ENCODE measurements at regions not wholly inside any gene's neighbourhood (a gene's known extent, or its start where the extent isn't known, plus 50 kb on each side); places are given as distances from the start of the nearest gene placed in this dataset.
"Not testable (repeated sequence)": the region's sequence is repeated elsewhere in the genome, so short reads cannot be mapped to it uniquely, and the experiment has no call there.

DNA sequence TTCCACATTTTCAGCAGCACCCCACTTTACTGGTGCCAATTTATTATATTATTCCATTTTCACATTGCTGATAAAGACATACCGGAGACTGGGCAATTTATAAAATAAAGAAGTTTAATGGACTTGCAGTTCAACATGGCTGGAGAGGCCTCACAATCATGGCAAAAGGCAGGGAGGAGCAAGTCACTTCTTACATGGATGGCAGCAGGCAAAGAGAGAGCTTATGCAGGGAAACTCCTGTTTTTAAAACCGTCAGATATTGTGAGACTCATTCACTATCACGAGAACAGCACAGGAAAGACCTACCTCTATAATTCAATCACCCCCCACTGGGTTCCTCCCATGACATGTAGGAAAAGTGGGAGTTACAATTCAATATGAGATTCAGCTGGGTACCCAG, 641.8 kb upstream of the MEF2C start:
- Mint-ChIP-seq H3K27ac (peak overlapping the region; percentile 50), H3K27me3 (no peaks in the 10 kb centered on the region), H3K36me3 (ENCODE audit: low read depth) (no peaks in the 10 kb centered on the region), H3K4me1 (no peaks in the 10 kb centered on the region), H3K4me3 (no peak overlapping the region), H3K9me3 (no peaks in the 10 kb centered on the region)
- CTCF ChIA-PET: no interaction called here
- POLR2A ChIA-PET: no interaction called here
- no peak for DNase-seq

GRCh38 chr5:89523867-89524266, 640.9 kb upstream of the MEF2C start:
- CTCF ChIA-PET; H3K9me3 Mint-ChIP-seq; DNase-seq; H3K27me3 Mint-ChIP-seq; H3K27ac Mint-ChIP-seq; H3K4me1 Mint-ChIP-seq; POLR2A ChIA-PET; H3K4me3 Mint-ChIP-seq; H3K36me3 Mint-ChIP-seq (ENCODE audit: low read depth): not testable (repeated sequence)

DNA sequence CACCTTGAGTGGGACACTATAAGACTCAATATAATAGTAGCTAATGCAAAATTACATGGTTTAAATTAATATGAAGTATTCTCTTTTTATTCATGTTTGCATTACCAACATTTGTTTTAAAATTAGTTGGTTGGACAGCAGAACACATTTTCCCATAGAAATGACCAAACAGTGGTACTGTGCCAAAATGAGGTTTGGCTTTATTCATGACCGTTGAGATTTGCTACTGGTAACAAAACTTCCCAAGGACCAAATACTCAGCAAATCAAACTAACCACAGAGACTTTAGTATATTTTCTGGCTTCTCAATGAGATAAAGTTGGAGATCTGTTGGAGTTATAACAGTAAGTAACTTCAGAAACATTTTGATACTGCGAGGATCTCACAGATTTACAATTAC, 637.8 kb upstream of the MEF2C start:
- POLR2A ChIA-PET: no interaction called here

GRCh38 chr5:89513299-89514044, 630.5 kb upstream of the MEF2C start:
- no peaks in the 10 kb centered on the region for H3K36me3 Mint-ChIP-seq (ENCODE audit: low read depth)
- no peaks in the 10 kb centered on the region for H3K9me3 Mint-ChIP-seq
- no peak overlapping the region for H3K27ac Mint-ChIP-seq
- H3K4me1 Mint-ChIP-seq: no peaks in the 10 kb centered on the region
- H3K27me3 Mint-ChIP-seq: no peaks in the 10 kb centered on the region
- H3K4me3 Mint-ChIP-seq: no peak overlapping the region
- ChIA-PET CTCF (no interaction called here), POLR2A (no interaction called here)
- DNase-seq: no peak

More for the DNA sequence above, 637.8 kb upstream of the MEF2C start:
- Mint-ChIP-seq H3K4me3 (no peak overlapping the region), H3K27ac (no peak overlapping the region), H3K36me3 (ENCODE audit: low read depth) (no peaks in the 10 kb centered on the region), H3K27me3 (no peaks in the 10 kb centered on the region), H3K9me3 (no peaks in the 10 kb centered on the region), H3K4me1 (no peaks in the 10 kb centered on the region)
- DNase-seq: no peak
- CTCF ChIA-PET: no interaction called here

DNA sequence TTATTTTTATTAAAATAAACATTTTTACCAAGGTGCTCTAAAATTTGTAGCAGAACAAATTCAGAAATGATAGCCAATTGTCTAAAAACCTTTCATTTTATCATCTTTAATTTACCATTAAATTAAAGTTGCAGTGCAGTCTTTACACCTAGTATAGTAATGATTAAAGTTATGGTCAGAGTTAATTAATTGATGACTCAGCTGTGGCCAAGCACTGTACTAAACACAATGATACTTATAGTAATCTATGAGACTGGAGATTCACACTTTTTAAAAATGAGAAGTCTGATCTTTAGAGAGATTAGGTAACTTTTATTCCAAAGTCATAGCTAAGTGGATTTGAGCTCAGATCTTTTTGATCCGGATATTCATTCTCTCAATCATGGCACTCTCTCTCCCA, 621.1 kb upstream of the MEF2C start:
- H3K27ac Mint-ChIP-seq: no peak overlapping the region
- POLR2A ChIA-PET: no interaction called here

DNA sequence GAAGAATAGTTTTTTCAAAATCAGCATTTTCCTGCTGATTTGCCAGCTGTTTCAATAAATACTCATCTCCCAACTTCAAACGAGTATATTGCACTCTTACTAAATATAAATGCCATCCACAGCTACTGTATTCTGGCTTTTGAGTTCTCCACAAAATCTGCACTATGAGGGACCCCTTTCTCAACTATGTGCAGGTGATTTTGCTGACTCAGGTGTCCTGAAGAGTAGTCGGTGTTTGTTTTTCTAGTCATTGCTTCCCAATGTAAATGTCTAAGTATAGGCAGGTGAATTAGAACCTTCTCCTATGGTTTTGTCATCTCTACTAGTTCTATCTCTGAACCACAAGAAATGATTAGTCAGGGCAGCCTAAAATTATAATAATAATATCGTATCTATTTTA, 616.8 kb upstream of the MEF2C start:
- Mint-ChIP-seq H3K36me3 (ENCODE audit: low read depth) (no peaks in the 10 kb centered on the region), H3K27ac (no peak overlapping the region), H3K9me3 (no peaks in the 10 kb centered on the region), H3K4me1 (no peaks in the 10 kb centered on the region), H3K4me3 (no peak overlapping the region), H3K27me3 (no peaks in the 10 kb centered on the region)
- ChIA-PET CTCF (no interaction called here), POLR2A (no interaction called here)
- DNase-seq: no peak

More for the DNA sequence above, 621.1 kb upstream of the MEF2C start:
- CTCF ChIA-PET: interaction anchor here (0.7 kb wide), 1 partner anchor 24 kb away, joined by 3 read pairs; no protein-coding TSS in a partner anchor
- H3K9me3 Mint-ChIP-seq: no peaks in the 10 kb centered on the region
- no peaks in the 10 kb centered on the region for H3K4me1 Mint-ChIP-seq
- H3K27me3 Mint-ChIP-seq: no peaks in the 10 kb centered on the region
- no peaks in the 10 kb centered on the region for H3K36me3 Mint-ChIP-seq (ENCODE audit: low read depth)
- no peak overlapping the region for H3K4me3 Mint-ChIP-seq
- no peak for DNase-seq

GRCh38 chr5:89498699-89499098, 615.7 kb upstream of the MEF2C start:
- Mint-ChIP-seq H3K9me3 (no peaks in the 10 kb centered on the region), H3K4me3 (no peak overlapping the region), H3K27me3 (no peaks in the 10 kb centered on the region), H3K27ac (no peak overlapping the region), H3K36me3 (ENCODE audit: low read depth) (no peaks in the 10 kb centered on the region), H3K4me1 (no peaks in the 10 kb centered on the region)
- ChIA-PET POLR2A (no interaction called here), CTCF (interaction anchor here (0.6 kb wide), 1 partner anchor 21 kb away, joined by 3 read pairs; no protein-coding TSS in a partner anchor)
- DNase-seq: no peak

DNA sequence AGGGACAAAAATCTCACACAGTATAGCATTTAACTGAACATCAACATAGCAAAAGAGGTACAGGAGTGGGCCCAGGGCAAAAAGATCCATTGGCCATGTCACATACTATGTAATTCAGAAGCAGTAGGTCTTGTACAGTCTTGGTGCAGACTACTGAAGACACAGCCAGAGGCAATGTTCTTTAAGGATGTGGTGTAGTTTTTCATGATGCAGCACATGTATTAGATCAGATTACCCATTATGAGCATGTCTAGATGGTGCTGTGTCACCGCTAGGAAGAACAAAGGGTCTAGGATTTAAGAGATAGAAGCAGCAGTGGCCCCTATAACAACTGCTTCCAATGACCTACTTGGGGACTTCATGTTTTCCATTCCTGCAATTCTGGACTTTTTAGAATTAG, 610.4 kb upstream of the MEF2C start:
- no peaks in the 10 kb centered on the region for H3K36me3 Mint-ChIP-seq (ENCODE audit: low read depth)

GRCh38 chr5:89484962-89485361, 602.0 kb upstream of the MEF2C start:
- Mint-ChIP-seq H3K4me1 (no peaks in the 10 kb centered on the region), H3K36me3 (ENCODE audit: low read depth) (no peaks in the 10 kb centered on the region), H3K27me3 (no peaks in the 10 kb centered on the region), H3K4me3 (no peak overlapping the region), H3K9me3 (no peaks in the 10 kb centered on the region), H3K27ac (no peak overlapping the region)
- ChIA-PET POLR2A (no interaction called here), CTCF (no interaction called here)
- DNase-seq: no peak

More for the DNA sequence above, 610.4 kb upstream of the MEF2C start:
- Mint-ChIP-seq H3K27ac (no peak overlapping the region), H3K4me1 (no peaks in the 10 kb centered on the region), H3K27me3 (no peaks in the 10 kb centered on the region), H3K9me3 (no peaks in the 10 kb centered on the region), H3K4me3 (no peak overlapping the region)
- POLR2A ChIA-PET: no interaction called here
- no peak for DNase-seq
- CTCF ChIA-PET: no interaction called here

DNA sequence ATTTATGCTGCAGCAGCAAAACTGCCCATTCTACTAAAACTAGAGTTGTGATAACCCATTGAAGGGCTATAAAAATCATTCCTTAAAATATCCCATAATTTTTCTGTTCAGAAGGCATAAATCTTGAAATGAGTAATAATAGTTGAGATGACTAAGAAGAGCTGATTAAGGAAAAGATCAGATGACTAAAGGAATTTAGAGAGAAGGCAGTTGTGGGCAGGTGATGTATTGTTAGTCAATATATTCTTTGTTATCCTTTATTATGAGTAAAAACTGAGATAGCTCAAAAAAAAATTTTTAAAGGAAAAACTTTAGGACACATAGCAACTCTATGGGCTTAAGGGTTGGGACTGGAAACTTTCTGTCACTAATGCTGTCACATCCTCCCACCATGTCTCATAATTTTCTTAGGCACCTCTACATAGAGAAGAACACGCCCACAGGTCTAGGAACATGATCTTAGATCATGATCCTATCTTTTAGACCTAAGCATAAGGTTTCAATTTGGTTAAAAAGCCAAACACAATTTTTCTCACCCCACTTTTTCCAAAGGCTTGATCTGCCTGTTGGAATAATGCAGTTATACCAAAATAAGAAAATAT, 597.5 kb upstream of the MEF2C start:
- Mint-ChIP-seq H3K4me3 (no peak overlapping the region), H3K27ac (no peak overlapping the region), H3K4me1 (no peaks in the 10 kb centered on the region), H3K27me3 (no peaks in the 10 kb centered on the region), H3K36me3 (ENCODE audit: low read depth) (no peaks in the 10 kb centered on the region), H3K9me3 (no peaks in the 10 kb centered on the region)
- POLR2A ChIA-PET: no interaction called here
- CTCF ChIA-PET: interaction anchor here (0.5 kb wide), 1 partner anchor 24 kb away, joined by 3 read pairs; no protein-coding TSS in a partner anchor
- DNase-seq: no peak

DNA sequence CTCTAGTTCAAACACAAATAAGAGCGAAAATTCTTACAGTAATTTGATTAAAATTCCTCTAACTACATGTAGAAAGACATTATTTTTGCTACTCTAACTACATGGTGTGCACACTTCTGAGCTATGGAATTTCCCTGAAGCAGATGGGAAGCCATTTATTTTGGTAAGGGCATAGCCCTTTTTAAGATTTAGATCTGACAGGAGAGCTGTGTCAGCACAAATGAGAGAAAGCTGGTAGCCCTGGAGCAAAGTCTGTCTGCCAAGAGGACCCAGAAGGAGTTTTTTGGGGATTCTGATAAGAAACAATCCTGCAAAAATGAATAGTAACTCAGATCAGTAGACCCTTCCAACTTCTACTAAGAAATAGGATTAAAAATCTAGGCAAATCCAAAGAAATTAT, 595.9 kb upstream of the MEF2C start:
- Mint-ChIP-seq H3K4me1 (no peaks in the 10 kb centered on the region), H3K27ac (no peak overlapping the region), H3K4me3 (no peak overlapping the region), H3K9me3 (no peaks in the 10 kb centered on the region), H3K36me3 (ENCODE audit: low read depth) (no peaks in the 10 kb centered on the region), H3K27me3 (no peaks in the 10 kb centered on the region)
- DNase-seq: no peak
- CTCF ChIA-PET: no interaction called here
- POLR2A ChIA-PET: no interaction called here

GRCh38 chr5:89473196-89473595, 590.2 kb upstream of the MEF2C start:
- H3K27ac Mint-ChIP-seq: no peak overlapping the region
- ChIA-PET POLR2A (no interaction called here), CTCF (no interaction called here)
- no peak for DNase-seq
- no peak overlapping the region for H3K4me3 Mint-ChIP-seq
- no peaks in the 10 kb centered on the region for H3K27me3 Mint-ChIP-seq
- no peaks in the 10 kb centered on the region for H3K9me3 Mint-ChIP-seq
- H3K4me1 Mint-ChIP-seq: no peaks in the 10 kb centered on the region
- no peaks in the 10 kb centered on the region for H3K36me3 Mint-ChIP-seq (ENCODE audit: low read depth)

DNA sequence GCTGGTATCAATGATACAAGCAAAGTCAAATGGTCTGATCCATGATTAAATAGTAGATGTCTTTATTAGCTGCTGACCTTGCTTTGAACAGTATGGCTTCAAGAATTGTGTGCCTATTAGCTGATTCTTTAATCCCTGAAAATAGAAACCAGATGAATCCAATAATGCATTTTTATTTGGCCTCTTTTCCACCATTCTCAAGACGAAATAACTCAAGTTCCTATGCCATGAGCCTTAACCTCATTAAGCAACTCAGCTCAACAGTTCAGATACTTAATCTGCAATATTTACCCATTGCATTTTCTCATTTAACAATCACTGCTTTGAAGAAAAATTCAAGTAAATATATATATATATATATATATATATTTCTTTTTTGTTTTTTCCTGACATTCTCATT, 588.6 kb upstream of the MEF2C start:
- no peak for DNase-seq
- H3K27ac Mint-ChIP-seq: no peak overlapping the region

GRCh38 chr5:89471115-89471514, 588.1 kb upstream of the MEF2C start:
- no peak for DNase-seq
- POLR2A ChIA-PET: no interaction called here
- H3K4me3 Mint-ChIP-seq: no peak overlapping the region
- H3K27me3 Mint-ChIP-seq: no peaks in the 10 kb centered on the region
- H3K36me3 Mint-ChIP-seq (ENCODE audit: low read depth): no peaks in the 10 kb centered on the region
- CTCF ChIA-PET: no interaction called here
- no peak overlapping the region for H3K27ac Mint-ChIP-seq
- H3K4me1 Mint-ChIP-seq: no peaks in the 10 kb centered on the region
- H3K9me3 Mint-ChIP-seq: no peaks in the 10 kb centered on the region

More for the DNA sequence above, 588.6 kb upstream of the MEF2C start:
- Mint-ChIP-seq H3K9me3 (no peaks in the 10 kb centered on the region), H3K36me3 (ENCODE audit: low read depth) (no peaks in the 10 kb centered on the region), H3K27me3 (no peaks in the 10 kb centered on the region), H3K4me3 (no peak overlapping the region), H3K4me1 (no peaks in the 10 kb centered on the region)
- ChIA-PET CTCF (no interaction called here), POLR2A (no interaction called here)
